ENCODE measurements at regions not wholly inside any gene's neighbourhood (a gene's known extent, or its start where the extent isn't known, plus 50 kb on each side); places are given as distances from the start of the nearest gene placed in this dataset.

DNA sequence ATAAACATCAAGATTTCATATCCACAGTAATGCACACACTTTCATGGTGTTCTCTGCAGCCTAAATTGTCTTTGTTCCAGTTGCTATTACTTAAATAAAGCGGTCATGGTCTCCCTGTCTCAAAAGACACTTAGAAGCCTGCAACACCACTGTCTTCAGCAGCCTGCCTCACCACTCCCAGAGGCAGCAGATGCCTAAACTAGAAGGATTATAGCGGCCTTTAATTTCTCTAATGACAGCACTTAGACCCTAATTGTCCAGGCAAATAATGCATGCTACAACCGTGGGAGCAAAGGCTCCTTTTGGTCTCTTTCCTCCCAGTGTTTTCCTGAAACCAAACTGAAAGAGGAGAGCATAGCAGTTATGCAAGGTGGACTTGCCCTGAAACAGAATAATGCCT is 248.8 kb upstream of the SLC39A10 start:
- no peak for DNase-seq (ENCODE audit: low read depth)

DNA sequence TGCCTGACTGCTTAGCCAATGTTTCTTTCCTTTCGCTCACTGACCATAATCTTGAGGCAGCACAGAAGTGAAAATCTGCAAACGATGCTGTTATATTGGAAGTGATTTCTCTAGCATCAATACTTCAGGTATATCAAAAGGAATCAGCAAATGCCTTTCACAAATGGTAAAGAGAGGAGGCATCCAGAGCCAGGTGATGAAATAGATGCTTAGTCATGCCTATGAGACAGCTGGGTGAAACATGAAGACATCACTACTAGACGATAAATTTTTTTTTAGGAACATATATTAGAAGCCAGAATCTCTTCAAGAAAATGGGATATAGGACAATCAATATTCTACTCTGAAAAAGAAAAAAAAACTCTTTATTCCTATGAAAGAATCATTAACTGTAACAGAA is 249.2 kb upstream of the SLC39A10 start:
- no peak for DNase-seq (ENCODE audit: low read depth)

DNA sequence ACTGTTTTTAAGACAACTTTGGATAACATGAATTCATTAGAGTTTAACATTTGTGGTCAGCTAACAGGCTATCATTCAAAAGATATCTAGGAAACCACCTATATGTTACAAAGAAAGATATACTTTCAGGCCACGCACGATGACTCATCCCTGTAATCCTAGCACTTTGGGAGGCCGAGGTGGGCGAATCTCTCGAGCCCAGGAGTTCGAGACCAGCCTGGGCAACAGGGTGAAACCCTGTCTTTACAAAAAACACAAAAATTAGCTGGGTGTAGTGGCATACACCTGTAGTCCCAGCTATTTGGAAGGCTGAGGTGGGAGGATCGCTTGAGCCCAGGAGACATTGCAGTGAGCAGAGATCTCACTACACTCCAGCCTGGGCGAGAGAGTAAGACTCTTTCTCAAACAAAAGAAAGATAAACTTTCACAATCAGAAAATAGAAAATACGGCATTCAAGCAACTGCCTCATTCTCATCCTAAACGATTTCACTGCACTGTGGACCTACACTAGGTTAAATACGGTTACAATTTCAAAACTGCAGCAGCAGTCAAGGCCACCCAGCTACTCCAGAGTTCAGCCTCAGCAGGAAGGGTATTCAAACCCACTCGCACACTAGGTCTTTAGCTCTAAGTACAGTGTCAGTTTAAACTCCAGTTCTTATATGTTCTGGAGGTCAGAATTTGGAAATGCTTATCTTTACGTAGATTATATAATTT is 250.0 kb upstream of the SLC39A10 start:
- no peak for DNase-seq (ENCODE audit: low read depth)

DNA sequence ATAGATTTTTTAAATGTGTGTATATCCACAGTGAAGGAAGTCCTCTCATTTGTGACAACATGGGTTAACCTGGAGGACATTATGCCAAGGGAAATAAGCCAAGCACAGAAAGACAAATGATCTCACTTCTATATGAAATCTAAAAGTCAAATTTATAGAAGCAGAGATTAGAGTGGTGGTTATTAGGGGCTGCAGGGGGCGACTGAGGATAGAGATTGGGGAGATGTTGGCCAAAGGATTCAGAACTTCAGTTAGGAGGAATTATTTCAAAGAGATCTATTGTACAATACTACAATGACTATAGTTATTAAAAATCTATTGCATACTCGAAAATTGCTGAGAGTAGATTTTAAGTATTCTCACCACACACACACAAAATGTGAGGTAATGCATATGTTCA is 252.4 kb upstream of the SLC39A10 start:
- no peak for DNase-seq (ENCODE audit: low read depth)

DNA sequence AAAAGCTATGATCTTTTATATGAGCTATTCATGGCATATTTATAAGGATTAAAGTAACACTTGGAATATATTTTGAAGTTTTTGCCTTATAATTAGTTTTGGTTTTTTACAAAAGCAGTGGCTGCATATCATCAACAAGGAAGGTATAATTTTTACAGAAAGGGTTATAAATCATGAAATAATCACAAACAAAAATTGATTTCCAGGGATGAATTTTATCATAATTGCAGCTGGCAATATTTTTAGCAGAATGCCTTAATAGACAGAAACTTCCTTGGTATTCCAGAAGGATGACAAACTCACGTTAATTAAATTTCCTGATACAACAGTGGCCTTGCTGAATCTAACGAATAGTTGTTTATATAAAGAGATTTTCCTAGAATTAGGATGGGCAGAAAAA is 260.5 kb upstream of the SLC39A10 start:
- no peak for DNase-seq (ENCODE audit: low read depth)

DNA sequence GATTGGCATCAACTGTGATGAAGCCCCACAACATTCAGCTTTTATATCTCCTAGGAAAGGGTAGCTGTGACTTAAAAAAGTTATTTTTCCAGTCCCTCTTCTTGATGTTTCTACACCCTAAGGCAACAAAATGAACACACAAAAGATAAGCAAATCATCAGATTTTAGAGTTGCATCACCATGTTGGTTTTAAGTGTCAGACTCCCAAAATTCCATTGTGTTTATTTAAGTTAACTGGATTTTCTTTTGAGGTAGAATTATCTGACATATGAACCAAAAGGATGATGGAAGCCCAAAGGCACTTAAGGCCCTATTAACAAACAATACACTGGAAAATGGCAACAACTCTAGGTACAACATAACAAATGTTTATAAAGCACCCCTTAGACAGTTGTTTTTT is 261.7 kb upstream of the SLC39A10 start:
- no peak for DNase-seq (ENCODE audit: low read depth)

DNA sequence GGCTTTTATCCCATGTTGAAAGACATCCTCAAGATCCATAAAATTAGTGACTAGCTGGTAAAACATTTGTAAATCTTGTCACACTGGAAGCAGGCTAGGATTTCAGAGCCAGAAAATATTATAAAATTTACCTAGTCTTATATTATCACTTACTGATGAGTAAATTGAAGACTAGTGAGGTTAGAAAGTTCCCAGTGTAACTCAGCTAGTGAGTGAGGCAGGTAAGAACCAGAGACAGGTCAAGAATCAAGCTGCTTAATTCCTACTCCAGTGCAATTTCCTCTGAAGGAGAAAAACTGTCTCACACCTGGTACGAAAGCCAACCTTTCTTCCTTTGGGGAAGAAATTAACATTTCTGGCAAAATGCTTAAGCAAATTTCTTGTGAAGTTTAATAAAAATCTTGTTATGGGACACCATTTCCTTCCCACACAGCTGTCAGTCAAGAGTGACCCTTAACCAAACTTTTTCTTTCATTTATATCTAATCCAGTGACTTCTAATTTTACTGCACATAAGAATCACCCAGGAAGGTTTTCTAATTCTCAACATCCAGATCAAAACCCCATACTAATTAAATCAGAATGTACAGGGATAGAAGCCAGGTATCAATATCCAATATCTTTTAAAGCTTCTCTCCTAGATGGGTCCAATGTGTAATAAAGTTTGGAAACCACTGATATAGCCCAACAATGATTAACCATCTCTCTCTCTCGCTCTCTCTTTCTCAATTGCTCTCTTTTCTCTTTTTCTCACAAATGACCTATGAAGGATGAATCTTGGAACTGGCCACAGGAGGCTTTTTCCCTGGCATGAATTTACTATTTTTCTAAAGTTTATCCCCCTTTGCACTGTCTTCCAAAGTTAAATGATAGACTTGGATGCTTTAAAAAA is 264.3 kb upstream of the SLC39A10 start:
- DNase-seq (ENCODE audit: low read depth): no peak

DNA sequence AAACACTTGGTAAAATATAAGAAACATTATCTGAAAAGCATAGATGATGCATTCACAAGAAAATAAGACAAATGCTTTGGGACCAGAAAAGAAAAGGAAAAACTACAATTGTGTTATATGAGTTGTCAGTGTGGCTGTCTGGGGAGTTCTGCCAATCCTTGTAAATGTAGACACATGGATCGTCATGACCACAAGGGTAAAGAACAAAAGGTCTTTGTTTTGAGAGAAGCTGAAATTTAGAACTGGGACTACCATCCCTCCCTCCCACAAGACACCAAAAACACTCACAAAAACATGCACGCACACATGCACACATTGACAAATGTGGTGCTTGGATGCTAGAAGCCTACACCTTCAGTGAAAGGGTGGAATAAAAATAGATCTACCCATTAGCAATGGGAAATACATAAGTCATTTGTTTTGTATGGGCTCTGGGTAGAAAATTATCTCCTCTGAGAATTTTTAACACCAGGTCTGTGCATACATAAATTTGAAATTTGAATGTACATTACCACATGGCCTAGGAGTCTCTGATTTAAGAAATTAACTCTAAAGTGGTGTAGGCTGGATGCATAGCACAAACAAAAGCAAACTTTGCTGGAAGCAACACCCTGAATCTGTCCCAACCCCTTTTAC is 266.2 kb upstream of the SLC39A10 start:
- no peak for DNase-seq (ENCODE audit: low read depth)

DNA sequence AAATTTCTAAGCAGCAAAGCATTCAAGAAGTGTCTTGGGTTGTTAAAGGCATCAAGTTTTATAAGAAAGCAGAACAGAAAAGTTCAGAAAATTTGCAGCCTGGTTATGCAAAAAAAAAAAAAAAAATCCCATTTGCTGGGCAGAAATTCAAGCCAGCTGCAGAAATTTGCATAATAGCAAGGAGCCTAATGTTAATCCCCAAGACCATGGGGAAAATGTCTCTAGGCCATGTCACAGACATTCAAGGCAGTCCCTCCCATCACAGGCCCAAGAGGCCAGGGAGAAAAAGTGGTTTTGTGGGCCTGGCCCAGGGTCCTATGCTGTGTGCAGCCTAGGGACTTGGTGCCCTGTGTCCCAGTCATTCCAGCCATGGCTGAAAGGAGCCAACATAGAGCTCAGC is 269.0 kb upstream of the SLC39A10 start:
- no peak for DNase-seq (ENCODE audit: low read depth)

DNA sequence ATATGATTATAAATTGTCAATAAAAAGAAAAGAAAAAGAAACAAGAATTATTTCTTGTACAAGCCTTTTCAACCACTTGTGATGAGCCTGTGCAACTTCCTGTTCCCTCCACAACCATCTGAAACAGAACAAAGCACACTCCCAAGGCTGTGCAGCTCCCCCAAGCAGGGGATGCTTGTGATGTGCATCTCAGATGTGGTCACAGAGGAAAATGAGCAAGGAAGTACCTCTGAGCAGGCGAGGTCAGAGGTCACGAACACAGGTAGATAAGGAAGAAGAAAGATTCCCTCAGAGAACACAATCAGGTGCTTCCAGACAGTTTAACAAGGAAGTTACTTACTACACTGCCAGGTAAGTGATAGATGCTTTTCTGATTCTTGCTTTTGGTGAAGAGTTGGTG is 274.8 kb upstream of the SLC39A10 start:
- no peak for DNase-seq (ENCODE audit: low read depth)

DNA sequence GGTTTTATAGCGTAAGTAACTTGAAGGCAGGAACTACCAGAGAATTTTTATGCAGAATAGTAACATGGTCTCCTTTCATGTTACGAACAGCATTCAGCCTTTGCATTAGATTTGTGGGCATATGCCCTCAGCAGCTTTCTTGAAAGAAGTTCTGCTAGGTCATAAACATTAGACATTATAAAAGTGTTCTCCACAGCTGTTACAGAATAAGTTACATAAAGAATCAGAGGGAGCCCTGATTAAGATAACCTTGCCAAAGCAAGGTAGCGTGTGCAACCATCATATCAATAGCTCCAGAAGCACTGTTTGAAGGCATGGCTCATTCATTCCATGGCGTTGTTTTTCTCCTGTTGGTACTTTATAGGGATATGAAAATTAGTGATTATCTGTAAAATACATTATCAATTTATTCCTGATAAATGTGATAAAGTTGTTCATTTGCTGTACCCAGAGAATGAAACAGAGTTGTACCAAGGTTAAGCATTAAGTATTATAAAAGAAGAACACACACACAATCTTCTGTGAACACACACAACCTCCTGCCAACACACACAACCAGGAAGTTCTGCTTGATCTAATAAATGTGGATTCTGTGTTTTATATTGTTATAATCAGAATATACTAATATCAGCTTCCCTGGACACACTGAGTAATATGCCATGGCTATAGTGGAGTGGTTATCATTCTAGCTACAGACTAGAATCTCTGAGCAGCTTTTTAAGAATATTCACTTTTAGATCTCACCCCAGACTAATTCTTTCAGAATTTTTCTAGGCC is 286.7 kb upstream of the SLC39A10 start:
- no peak for DNase-seq (ENCODE audit: low read depth)

DNA sequence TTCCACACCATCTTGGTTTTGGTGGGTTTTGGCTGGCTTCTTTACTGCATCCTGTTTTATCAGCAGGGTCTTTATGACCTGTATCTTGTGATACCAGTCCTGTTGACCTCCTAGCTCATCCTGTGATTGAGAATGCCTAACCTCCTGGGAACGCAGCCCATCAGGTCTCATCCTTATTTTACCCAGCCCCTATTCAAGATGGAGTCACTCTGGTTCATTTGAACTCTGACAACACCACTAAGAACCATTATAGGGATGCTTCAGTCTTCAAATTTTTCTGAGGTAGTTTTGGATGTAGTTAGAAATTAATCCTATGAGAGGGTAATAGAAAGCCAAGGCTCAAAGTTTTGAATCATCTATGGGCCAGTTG is 287.8 kb upstream of the SLC39A10 start:
- DNase-seq (ENCODE audit: low read depth): no peak

DNA sequence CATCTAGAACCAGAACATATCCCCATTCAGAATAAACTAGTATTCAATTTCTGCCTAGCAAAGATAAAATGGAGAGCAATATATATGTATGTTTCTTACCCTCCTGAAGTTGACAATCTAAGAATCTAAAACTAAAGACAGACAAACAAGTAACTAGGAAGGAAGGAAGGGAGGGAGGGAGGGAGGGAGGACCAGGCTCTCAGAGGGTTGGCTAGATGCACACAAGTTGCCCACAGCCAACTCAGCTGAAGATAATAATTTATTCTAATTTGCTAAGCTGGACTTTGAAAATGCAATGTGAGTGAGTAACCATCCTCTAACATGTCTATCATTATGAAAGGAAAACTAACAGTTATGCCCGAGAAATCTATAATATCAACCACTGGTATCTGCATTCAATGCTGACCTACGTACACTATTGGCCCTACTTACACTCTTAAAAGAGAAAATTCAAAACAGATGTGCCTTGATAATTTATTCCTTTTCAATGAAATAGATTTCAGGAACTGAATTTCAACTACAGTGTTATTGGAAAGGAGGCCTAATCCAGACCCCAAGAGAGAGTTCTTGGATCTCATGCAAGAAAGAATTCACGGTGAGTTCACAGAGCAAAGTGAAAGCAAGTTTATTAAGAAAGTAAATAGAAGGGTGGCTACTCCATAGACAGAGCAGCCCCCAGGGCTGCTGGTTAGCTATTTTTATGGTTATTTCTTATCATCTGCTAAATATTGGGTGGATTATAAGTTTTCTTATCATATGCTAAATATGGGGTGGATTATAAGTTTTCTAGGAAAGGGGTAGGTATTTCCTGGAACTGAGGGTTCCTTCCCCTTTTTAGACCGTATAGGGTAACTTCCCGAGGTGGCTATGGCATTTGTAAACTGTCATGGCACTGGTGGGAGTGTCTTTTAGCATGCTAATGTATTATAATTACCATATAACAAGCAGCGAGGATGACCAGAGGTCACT is 288.5 kb upstream of the SLC39A10 start:
- no peak for DNase-seq (ENCODE audit: low read depth)

DNA sequence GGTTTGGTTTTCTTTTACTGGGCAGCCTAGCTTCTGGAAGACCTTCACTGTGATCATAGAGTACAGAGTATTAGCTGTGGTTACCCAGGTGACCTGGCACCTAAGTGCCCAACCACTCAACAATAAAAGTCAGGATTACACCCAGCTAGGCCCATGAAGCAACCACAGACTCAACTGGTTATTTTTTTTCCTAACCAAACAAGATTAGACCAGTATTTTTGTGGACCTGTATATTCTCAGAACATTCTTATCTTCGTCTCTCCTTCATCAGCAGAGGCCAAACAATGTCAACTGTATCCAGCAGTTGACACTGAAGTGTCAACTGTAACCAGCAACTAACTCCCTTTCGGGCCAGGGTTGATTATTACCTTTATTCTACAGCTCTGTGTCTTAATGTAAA is 289.2 kb upstream of the SLC39A10 start:
- no peak for DNase-seq (ENCODE audit: low read depth)

DNA sequence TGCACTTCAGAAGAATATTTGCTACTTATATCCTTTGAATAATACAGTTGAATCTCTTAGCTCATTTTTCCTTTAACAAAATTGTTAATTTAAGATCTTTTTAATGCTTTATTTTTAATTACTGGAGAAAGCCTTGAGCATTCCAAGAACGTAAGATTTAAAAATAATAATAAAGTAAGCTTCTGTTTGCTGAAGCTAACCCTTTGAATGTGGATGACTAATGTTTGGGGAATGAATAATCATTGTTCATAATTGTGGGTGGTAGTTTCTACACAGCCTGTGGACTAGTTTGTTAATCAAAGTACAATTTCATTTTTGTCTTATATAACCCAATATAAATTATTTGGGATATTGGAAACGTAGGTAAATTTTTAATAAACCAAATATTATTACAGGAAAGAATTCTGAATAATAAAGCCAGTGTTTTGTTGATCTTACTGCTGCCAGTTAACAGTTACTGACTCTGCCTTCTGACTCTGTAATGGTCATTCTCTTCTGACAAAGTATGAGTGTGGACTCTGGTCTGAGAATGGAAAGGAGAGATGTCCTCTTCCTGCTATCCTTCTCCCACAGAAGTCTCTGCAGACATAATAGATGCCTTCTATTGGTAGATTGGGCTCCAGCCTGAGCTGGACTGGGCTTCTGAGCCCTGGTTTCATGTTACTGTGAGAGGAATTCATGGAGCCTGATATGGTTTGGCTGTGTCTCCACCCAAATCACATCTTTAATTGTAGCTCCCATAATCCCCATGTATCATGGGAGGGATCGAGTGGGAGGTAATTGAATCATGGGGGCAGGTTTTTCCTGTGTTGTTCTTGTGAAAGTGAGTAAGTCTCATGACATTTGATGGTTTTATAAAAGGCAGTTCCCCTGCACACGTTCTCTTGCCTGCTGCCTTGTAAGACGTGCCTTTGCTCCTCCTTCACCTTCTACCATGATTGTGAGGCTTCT is 292.7 kb upstream of the SLC39A10 start:
- DNase-seq (ENCODE audit: low read depth): no peak

DNA sequence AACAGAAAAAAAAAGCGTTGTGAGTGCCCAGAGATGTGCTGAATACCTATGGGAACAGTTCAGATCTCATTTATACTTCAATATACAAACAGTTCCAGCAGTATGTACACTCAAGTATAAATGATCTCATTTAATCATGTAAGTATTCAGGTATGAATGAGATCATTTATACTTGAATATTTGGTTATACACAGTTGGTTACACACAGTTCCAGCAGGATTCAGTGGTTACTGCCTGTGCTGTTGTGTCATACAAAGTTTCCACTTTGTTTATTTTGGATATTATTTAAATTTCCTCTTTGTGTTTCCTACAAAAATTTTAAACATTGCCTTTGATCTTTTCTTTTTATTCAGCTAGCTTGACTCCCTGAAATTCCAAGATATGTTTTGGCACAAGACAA is 293.5 kb upstream of the SLC39A10 start:
- DNase-seq (ENCODE audit: low read depth): no peak

DNA sequence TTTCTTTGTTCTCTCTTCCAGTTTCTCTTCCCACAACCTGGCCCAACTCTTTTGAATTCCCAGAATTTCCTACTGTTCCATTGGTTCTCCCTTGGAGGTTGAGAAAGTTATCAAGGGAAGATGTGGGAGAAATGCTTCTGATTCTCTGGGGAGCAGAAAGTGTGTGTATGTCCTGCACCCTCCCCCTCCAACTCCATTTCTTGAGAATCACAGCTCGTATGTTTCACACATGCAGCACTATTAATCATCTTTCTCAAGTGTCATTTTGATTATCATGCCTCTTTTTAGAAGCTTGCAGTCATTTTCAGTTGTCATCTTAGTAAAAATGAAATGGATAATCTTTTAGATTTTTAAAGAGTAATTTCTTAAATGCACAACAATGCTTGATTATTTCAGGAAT is 296.8 kb upstream of the SLC39A10 start:
- no peak for DNase-seq (ENCODE audit: low read depth)

DNA sequence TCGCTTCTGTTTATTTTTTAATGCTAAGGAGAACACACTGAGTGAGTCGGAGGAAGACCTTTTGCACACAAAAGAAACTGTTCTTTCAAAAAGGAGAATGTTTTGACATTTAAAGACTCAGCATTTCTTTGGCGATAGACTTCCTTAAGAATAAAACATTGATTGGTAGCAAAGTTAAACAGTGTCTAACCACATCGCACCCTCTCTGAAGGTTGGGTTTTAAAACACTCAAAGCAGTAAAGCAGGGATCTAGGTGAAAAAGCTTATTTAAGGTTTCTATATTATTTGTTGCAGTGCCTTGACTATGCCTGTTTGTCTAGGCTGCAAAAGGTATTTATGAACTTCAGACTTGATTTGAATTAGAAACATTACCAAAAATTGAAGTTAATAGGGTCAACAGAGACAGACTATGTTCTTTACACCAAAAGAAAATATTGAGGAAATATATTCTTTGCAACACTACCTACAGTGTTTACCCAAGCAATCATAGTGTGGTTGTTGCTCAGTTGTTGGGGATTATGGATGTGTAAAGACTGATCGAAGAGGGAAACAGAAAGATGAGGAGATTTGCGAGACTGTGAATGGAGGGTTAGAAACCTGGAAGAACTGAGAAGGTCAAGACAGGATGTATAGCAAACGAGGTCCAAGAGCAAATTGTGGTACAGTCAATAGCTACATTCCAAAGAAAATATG is 297.8 kb upstream of the SLC39A10 start:
- DNase-seq (ENCODE audit: low read depth): no peak

DNA sequence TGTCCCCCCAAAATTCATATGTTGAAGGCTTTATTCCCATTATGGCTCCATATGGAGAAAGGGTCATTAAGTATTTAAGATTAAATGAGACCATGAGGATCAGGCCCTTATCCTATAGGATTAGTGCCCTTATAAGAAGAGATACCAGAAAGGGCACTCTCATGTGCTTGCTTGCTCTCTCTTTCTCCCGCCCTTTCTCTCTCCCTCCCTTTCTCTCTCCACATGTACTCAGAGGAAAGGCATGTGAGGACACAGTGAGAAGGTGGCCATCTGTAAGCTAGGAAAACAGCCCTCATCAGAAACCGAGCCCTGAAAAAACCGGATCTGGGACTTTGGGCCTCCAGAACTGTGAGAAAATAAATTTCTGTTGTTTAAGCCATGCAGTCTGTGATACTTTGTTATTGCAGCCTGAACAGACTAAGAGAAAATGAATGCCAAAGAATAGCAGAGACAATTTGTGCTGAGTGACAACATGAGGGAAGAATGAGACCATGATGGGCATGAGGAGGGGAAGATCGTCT is 300.0 kb upstream of the SLC39A10 start:
- DNase-seq (ENCODE audit: low read depth): no peak

Measured in fibroblast of the conjunctiva (primary cell).